HG02973 (cell line): ENCODE measurements at regions not wholly inside any gene's neighbourhood (a gene's known extent, or its start where the extent isn't known, plus 50 kb on each side); places are given as distances from the start of the nearest gene placed in this dataset.
A peak's percentile ranks its signal among the peaks of the same experiment; 100 is the strongest.
"Not testable (repeated sequence)": the region's sequence is repeated elsewhere in the genome, so short reads cannot be mapped to it uniquely, and the experiment has no call there.

Experiments used
- ATAC-seq: cut with Tn5 transposase; IDR thresholded peaks from one replicate; pipeline ENCODE4 v1.9.1; 2021; ENCODE audit warnings: moderate library complexity; ENCODE audit not compliant: unreplicated experiment

DNA sequence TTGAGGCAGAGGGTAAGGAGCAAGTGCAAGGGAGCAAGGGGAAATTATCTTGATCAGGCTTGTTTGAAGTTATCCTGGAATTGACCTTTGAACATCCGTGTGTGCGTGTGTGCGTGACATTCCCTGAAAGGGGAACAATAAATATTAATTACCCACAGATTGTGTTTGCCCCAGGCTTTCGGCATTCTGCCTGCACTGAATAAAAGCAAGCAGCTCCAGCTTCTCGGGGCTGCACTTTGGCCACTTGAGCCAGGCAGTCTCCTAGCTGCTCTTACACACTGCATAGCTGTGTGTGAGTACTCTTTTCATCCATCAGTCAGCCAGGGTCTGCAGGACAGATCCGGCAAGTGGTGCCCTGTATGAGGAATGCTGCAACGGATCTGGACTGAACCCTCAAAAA lies 107.7 kb upstream of the BTN3A2 start:
- no peak for ATAC-seq

DNA sequence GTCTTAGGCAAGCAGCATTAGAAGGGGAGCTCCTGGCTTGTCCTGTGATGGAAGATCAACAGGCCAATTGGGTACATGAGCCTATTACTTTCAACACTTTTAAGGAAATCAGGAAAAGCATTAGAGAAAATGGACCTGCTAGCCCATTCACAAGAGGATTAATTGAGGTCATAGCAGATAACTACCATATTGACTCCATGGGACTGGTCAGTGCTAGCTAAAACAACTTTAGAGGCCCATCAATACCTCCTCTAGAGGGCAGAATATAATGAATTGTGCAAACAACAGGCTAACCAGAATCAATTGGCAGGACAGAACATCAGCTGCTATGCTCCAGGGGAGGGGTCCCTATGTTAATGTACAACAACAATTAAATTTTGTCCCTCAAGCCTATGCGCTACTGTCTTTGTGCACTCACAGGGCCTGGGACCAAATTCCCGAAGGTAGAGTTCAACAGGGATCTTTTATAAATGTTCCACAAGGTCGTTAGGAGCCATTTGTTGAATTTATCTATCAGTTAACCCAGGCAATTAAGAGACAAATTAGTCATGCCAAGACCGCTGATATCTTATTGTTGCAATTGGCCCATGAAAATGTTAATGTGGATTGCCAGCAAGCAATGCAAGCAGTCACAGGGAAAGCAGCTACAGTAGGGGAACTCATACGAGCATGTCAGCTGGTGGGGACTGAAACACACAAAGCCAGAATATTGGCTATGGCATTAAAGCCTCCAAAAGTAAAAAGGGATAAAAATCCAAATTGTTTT lies 106.6 kb upstream of the BTN3A2 start:
- no peak for ATAC-seq

DNA sequence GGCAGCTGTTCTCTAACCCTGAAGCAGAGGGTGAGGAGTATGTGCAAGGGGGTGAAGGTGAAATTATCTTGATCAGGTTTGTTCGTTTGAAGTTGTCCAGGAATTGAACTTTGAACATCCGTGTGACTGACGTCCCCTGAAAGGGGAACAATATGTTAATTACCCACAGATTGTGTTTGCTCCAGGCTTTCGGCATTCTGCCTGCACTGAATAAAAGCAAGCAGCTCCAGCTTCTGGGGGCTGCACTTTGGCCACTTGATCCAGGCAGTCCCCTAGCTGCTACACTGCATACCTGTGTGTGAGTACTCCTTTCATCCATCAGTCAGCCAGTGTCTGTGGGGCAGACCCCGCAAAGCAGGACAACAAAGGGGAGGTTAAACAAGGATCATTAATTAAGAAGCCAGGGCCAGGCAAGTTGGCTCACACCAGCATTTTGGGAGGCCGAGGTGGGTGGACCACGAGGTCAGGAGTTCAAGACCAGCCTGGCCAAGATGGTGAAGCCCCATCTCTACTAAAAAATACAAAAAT lies 104.8 kb upstream of the BTN3A2 start:
- ATAC-seq, result no peak

DNA sequence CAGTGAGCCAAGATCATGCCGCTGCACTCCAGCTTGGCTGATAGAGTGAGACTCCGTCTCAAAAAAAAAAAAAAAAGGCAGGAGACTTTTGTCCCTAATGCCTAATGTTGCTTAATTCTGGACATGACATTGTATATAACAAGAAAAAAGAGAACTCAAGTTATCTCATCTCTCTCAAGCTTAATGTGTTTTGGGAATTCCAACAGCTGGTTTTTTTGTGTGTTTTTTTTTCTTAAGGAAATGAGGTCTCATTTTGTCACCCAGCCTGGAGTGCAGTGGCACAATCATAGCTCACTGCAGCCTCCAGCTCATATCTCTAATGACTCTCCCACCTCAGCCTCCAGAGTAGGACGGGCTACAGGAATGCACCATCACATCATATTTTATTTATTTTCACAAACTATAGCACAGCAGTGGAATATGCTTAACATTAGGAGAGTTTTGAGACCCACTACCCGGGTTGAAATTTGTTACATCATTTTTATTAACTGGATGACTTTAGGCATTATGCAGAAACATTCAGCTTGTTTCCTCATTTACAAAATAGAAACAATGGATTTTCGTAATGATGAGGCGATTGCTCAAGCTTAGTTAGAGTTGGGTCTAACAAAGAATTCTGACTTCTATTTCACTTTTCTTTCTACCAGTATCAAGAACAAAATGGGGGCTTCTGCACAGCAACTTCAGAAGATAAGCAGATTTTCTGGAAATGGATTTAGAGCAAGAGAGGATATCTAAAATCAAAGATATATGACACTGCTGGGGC lies 104.1 kb upstream of the BTN3A2 start:
- ATAC-seq, result no peak

DNA sequence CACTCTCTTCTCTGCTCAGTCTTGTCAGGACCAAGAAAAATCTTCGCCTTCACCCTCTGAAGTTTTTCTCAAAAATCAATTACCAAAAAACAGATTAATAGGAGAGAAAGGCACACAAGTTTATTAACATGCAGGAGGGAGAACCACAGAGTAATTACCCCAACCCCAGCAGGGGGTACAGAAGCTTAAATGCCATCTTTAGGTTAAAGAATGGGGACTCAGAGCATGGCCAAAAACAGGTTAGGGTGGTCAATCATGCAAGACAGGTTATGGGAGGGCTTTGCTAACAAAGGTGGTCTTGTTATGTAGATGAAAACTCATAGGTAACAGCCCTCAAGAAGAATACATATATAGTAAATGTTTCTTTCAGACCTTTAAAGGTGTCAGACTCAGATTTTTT lies 100.5 kb upstream of the BTN3A2 start:
- no peak for ATAC-seq

DNA sequence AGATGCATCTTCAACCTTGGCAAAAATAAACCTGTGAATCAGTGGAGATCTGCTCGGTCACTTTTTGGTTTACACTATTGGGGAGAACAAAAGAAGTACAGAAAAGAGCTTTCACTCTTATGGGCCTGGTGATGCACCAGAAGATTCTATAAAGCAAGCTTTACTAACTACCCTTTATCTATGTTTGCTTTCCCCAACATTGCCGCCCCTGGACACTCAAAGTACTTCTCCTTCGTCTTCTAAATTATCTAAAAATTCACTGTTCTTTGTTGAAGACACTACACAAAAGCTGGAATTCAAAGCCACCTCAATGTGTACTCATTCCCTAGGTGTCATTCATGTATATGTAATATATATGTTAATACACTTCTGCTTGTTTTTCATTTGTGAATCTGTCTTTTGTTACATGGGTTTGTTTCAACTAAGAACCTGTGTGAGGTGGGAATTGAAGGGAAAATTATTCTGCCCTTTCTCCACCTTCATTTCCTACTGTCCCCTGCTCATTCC lies 97.9 kb upstream of the BTN3A2 start:
- ATAC-seq, result no peak

DNA sequence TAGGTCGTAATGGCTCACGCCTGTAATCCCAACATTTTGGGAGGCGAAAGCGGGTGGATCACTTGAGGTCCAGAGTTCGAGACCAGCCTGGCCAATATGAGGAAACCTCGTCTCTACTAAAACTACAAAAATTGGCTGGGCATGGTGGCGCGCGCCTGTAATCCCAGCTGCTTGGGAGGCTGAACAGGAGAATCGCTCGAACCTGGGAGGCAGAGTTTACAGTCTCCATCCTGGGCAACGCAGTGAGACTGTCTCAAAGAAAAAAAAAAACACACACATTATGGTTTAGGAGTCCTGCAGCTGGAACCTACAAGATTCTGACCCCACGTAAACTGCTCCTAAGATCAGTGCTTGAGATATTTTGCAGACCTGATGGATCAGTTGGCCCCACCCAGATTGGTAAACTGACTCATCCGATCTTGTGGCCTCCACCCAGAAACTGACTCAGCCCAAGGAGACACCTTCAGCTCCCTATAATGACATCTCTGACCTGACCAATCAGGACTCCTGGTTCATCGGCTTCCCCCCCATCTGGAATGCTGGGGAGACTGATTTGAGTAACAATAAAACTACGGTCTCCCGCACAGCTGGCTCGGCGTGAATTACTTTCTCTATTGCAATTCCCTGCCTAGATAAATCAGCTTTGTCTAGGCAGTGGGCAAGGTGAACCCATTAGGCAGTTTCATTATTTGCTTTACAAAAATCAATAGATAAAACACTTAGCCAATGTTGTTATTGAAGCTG lies 96.2 kb upstream of the BTN3A2 start:
- ATAC-seq, result no peak

DNA sequence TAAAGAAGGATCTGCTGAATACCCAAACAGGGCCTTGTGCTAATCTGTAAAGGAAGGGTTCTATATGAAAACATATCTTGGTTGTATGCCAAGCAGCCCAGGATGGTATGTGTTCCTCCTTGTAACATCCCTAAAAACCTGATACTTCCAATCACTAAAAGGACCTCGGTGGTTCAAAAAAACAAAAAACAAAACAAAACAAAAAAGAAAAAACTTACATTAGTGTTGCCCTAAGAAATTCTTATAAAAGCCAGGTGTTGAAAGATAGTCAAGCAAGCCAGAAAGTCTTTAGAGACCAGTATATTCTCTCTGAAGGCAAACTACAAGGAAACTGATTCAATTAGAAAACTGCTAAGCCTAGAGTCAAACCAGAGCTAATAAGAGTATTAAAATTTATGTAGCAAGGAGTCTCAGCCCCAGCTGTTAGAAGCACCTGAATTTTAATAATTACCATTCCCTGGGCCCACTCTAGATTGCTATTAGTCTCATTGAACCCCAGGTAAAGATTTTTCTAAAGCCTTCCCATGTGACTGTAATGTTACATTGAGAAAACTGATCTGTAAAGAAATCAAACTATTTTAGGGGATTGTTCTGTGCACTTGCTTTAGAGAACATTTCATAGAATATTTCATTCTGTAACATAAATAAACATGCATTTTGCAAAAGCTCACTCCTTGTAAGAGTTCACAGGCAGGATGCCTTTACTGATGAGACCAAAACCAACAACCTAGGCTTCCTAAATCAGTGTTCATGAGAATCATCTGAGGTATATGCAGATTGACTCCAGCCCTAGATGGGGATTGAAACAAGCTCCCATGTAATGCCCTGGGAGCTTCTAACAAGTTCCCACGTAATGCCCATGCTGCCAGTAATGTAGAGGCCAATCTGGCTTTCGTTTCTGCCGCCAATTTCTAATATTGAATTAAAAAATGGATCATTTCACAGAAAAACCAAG lies 95.2 kb upstream of the BTN3A2 start:
- ATAC-seq, result no peak

DNA sequence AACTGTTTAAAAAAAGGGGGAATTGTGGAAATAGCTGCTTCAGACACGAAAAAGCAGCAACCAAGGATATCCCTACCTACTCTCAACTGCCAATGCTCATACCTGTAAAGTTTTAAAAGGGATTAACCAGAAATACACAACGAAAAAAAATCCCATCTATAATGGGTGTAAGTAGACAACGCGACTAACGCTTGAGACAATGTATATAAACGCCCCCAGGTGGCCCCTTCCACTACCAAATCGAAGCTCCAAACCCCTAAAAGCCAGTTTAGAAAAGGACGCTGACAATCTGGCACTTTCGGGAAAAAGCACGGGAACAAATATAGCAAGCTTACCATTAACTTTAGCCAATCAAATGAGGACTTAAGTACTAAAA lies 94.5 kb upstream of the BTN3A2 start:
- ATAC-seq, result no peak

DNA sequence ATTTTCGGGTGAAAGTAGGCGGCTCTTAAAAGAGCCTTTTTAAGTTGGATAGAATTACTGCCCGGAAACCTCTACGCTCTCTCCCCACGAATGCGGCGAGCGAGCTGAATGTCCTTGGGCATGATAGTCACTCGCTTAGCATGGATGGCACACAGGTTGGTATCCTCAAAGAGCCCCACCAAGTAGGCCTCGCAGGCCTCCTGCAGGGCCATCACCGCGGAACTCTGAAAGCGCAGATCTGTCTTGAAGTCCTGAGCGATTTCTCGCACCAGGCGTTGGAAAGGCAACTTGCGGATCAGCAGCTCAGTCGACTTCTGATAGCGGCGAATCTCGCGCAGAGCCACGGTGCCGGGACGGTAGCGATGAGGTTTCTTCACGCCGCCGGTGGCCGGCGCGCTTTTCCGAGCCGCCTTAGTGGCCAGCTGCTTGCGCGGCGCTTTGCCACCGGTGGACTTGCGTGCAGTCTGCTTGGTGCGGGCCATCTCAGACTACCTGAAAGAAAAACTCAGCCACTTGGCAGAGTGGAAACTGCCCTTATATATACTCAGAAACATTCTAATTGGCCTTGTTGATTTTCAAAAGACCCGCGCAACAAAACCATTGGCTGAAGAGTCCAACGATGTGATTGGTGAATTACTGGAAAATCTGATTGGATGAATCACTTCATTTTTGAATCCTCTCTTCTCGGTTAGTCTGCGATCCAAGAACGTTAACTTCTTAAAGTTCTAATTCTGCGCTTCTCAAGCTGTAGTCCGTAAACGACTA lies 93.9 kb upstream of the BTN3A2 start:
- ATAC-seq, result no peak

DNA sequence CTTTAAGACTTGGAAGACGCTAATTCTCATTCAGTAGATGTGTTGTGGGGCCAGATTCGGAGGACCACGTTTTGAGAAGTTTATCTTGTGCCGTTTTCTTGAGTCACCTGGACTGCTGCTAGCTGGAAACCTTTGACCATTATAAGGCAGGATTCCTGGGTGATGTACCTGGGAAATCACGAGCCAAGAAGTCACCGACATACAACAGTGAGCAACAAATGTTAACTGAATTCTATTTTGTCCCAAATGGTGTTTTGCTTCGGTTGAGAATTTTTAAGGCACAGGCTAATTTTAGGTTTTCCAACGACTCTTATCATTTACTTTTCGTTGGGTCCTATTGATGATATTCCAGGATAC lies 93.4 kb upstream of the BTN3A2 start:
- no peak for ATAC-seq

DNA sequence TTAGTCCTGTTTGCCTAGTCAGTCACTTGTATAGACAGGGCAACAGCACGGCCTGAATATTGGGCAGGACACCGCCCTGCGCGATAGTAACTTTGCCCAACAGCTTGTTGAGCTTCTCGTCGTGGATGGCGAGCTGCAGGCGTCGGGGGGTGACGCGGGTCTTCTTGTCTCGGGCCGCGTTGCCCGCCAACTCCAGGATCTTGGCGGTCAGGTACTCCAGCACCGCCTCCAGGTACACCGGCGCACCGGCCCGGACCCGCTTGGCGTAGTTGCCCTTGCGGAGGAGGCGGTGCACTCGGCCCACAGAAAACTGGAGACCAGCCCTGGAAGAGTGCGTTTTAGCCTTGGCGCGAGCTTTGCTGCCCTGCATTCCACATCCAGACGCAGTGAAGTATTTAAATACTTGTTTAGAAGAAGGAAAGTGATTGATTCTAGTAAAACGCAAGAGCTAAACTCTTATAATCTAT lies 92.8 kb upstream of the BTN3A2 start:
- peak; percentile 26 for ATAC-seq

DNA sequence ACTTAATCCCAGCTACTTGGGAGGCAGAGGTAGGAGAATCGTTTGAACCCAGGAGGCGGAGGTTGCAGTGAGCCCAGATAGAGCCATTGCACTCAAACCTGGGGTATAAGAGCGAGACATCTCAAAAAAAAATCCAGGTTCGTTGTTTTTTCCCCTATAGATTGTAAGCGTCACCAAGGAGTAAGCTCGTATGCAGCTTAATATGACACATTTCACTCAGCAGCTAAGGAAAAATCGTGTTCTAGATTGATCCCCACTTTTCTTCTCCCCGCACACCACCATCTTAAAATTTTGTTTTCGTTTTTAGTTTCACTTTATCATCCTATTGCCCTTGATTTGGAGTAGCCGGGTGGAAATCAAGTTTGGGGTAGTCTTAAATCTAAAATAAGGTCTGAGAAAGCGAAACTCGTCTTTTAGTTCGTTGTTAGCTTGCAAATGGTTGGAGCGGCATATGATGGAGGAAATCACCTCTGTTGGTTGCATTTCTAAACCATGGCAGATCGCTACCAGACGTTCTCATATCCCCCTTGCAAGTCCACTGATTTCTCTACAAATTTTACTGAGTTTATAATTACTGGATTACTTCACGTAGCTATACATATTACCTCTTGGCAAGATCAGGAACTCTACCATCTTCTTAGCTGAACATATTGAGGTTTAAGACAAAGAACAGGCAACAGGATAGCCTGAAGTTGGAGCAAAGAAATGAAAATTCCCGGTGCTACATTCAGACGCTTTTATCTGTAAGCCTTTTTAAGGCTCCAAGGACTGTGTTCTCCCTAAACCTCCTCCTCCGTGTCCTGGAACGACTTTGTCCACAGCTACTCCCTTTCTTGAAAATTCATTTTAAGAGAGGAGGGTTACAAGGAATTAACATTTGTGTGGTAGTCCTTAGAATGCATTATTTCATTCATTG lies 91.1 kb upstream of the BTN3A2 start:
- no peak for ATAC-seq

DNA sequence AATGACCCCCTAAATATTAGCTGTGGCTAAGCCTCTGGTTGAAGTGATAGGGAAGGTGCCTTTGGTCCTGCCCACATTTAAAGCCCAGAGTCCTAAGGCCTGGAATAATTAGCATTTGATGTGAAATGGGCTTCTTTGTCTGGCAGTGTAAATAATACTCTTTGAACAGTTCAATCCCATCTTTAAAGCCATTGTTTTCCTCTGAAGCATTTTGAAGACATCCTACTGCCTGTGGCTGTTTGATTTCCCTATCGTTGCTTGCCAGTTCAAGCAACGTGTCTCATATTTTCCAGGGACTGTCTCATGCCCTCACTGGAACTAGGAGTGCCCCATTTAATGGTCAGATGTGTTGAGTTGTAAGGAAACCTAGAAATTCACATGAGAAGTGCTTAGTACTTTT lies 89.3 kb upstream of the BTN3A2 start:
- ATAC-seq, result no peak

DNA sequence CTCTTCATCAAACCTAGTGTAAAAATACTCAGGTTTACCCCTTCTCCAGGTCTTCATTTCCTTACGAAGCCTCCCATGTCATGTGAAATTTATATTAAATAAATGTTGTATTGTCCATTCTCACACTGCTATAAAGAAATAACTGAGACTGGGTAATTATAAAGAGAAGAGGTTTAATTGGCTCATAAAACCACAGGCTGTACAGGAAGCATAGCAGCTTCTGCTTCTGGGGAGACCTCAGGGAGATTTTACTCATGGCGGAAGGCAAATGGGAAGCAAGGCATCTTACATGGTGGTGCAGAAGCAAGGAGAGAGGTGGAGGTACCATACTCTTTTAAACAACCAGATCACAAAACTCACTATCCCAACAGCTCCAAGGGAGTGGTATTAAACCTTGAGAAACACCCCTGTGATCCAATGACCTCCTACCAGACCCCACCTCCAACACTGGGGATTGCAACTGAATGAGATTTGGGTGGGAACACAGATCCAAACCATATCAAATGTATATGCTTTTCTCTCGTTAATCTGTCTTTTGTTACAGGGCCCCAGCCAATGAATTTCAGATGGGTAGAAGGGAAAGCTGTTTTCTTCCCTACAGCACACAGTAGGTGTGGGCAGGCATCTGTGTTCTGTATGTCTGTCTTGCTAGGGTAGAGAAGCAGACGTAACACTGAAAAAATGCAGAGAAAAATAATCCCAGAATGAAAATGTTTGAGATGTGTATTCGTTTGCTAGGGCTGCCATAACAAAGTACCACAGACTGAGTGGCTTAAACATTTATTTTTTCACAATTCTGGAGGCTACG lies 88.0 kb upstream of the BTN3A2 start:
- no peak for ATAC-seq

DNA sequence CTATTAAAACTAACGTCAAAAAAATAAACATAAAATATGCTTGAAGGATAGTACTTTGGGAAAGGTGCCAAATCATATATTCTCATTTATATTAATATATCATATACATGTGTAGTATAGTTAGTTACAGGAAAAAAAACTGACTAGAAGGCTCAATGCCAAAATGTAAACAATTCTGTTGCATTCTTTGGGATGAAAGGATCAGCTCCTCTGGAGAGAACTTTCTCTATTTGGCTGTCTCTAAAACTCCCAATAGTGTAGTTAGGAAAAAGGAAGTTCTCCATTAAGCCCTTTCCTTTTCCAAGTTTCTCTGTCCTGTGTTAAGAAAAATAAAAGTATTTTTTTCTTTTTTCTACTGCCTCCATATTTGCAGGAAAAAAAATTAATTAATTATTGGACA lies 86.5 kb upstream of the BTN3A2 start:
- no peak for ATAC-seq

DNA sequence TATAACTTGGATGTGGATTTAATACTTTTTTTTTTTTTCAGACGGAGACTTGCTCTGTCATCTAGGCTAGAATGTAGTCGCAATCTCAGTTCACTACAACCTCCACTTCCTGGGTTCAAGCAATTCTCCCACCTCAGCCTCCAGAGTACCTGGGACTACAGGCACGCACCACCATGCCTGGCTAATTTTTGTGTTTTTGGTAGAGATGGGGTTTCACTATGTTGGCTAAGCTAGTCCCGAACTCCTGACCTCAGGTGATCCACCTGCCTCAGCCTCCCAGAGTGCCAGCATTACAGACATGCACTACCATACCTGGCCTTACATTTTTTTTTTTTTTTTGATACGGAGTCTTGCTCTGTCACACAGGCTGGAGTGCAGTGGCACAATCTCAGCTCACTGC lies 85.6 kb upstream of the BTN3A2 start:
- ATAC-seq, result not testable (repeated sequence)

DNA sequence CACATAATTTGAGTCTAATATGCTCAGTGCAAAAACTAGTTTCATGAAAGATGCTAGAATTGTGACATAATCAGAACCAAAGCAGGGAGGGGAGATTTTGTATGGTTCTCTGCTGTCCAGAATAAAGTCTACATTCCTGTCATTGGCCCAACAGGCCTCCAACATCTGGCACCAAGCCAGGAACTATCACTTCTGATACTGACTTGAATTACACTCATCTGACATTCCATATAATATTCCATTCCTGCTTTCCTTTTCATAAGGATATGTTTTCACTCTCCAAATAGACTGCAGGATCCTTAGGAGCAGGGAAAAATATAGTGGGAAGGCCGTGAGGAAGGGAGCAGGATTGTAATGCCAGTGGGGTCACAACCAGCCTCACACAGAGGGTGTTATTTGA lies 84.6 kb upstream of the BTN3A2 start:
- no peak for ATAC-seq
